GM06990 (cell line): ENCODE measurements at regions not wholly inside any gene's neighbourhood (a gene's known extent, or its start where the extent isn't known, plus 50 kb on each side); places are given as distances from the start of the nearest gene placed in this dataset.
A peak's percentile ranks its signal among the peaks of the same experiment; 100 is the strongest.

Experiments
- DNase-seq: peaks from one replicate; pipeline ENCODE4 v3.0.0-alpha.2; 2011; ENCODE audit not compliant: insufficient read length; ENCODE audit errors: extremely low read depth
- H3K27me3 ChIP-seq: replicated peaks from 2 replicates; pipeline ENCODE4 v1.6.0; 2011; ENCODE audit warnings: low read length; ENCODE audit not compliant: control insufficient read depth, insufficient read depth
- H3K36me3 ChIP-seq: 2 replicates; pipeline ENCODE4 v1.5.1; 2011; ENCODE audit warnings: low read length; ENCODE audit not compliant: control insufficient read depth, insufficient read depth
- H3K4me3 ChIP-seq: replicated peaks from 2 replicates; pipeline ENCODE4 v1.5.1; 2011; ENCODE audit warnings: low read depth, mild to moderate bottlenecking, control low read depth, low read length
- CTCF ChIP-seq: IDR thresholded peaks from 2 replicates; pipeline ENCODE4 v1.5.1; 2011; ENCODE audit warnings: low read length, control low read depth, mild to moderate bottlenecking, inconsistent platforms; ENCODE audit not compliant: insufficient read depth, poor library complexity, severe bottlenecking

GRCh38 chr6:156701966-156702365 is 75.2 kb upstream of the ARID1B start:
- TF ChIP-seq CTCF, result no peak
- Histone ChIP-seq H3K27me3 (no peaks in the 10 kb centered on the region), H3K4me3 (no peak overlapping the region), H3K36me3 (no peaks in the 10 kb centered on the region)
- DNase-seq, result no peak

- no peak for TF ChIP-seq CTCF
- DNase-seq, result no peak
- Histone ChIP-seq H3K4me3 (no peak overlapping the region), H3K27me3 (no peaks in the 10 kb centered on the region), H3K36me3 (no peaks in the 10 kb centered on the region)
These were observed 76.6 kb upstream of the ARID1B start for GRCh38 chr6:156700440-156701057.

- TF ChIP-seq CTCF, result no peak
- no peak for DNase-seq
- H3K36me3 ChIP-seq, result no peaks in the 10 kb centered on the region
- no peaks in the 10 kb centered on the region for H3K27me3 ChIP-seq
- no peak overlapping the region for H3K4me3 ChIP-seq
These were observed 77.2 kb upstream of the ARID1B start for GRCh38 chr6:156699935-156700334.

- H3K27me3 ChIP-seq, result no peaks in the 10 kb centered on the region
- no peaks in the 10 kb centered on the region for H3K36me3 ChIP-seq
- peak; percentile 67 for DNase-seq
- peak overlapping the region; percentile 56 for H3K4me3 ChIP-seq
- no peak for TF ChIP-seq CTCF
These were observed 78.2 kb upstream of the ARID1B start for GRCh38 chr6:156699017-156699421.

GRCh38 chr6:156698239-156699016 is 78.8 kb upstream of the ARID1B start:
- no peaks in the 10 kb centered on the region for H3K27me3 ChIP-seq
- TF ChIP-seq CTCF, result no peak
- DNase-seq, result peak; percentile 88
- H3K4me3 ChIP-seq, result peak overlapping the region; percentile 56
- H3K36me3 ChIP-seq, result no peaks in the 10 kb centered on the region
